HepG2 (cell line): ENCODE measurements at regions not wholly inside any gene's neighbourhood (a gene's known extent, or its start where the extent isn't known, plus 50 kb on each side); places are given as distances from the start of the nearest gene placed in this dataset.

ENCODE experiments used
- ATAC-seq: fragments of 200-7000 bp; cut with Tn5 transposase; 3 replicates; pipeline ENCODE4 v1.9.1; 2020; ENCODE audit warnings: mild to moderate bottlenecking, moderate library complexity
- BruUV-seq: library from RNA; stranded (reverse); fragments of 400-500 nt; replicated peaks from 2 replicates; lab custom pipeline; 2021; lab: Mats Ljungman, UMichigan
- CTCF ChIA-PET: fragments of 300-600 bp; formaldehyde crosslinking; extraction: SDS; loops from one replicate; lab custom pipeline; 2021; ENCODE audit warnings: low total read pairs, inconsistent platforms, low intra/inter-chr PET ratio; lab: Yijun Ruan, JAX
- POLR2A ChIA-PET: fragments of 350-600 bp; sonication (Branson Sonifier 250); formaldehyde crosslinking; loops from one replicate; lab custom pipeline; 2020; ENCODE audit warnings: antibody characterized with exemption, inconsistent platforms; lab: Yijun Ruan, JAX
- DNase-seq: peaks from one replicate; pipeline ENCODE4 v3.0.0-alpha.2; 2015; ENCODE audit warnings: low spot score
- FAIRE-seq: peaks from 3 replicates; lab custom pipeline; 2011; peaks lifted over from hg19 to GRCh38; lab: Jason Lieb, UNC
- H2AFZ ChIP-seq: one replicate; pipeline ENCODE4 v1.6.1; 2011; ENCODE audit warnings: low read length, inconsistent platforms
- H3K27ac ChIP-seq: fragments of 300-600 bp; 3 replicates; pipeline ENCODE4 v1.8.0; 2011; ENCODE audit warnings: mixed run types, mild to moderate bottlenecking, mixed read lengths, low read length, inconsistent platforms; ENCODE audit not compliant: insufficient read depth; ENCODE audit errors: extremely low read length
- H3K27me3 ChIP-seq, 2 experiments: fragments of 200-600 bp in 1 of 2; 2 replicates in 1 of 2; 3 replicates in 1 of 2; pipeline versions ENCODE4 v1.6.0 to v1.8.0; 2011; ENCODE audit warnings: low read length in 2 of 2, mild to moderate bottlenecking in 2 of 2, moderate library complexity in 2 of 2, inconsistent platforms in 1 of 2; ENCODE audit not compliant: insufficient read depth in 2 of 2, control insufficient read depth in 1 of 2
- H3K36me3 ChIP-seq, 2 experiments: fragments of 200-600 bp in 1 of 2; replicated peaks in 1 of 2; 2 replicates in 1 of 2; 3 replicates in 1 of 2; pipeline versions ENCODE4 v1.5.1 to v1.8.0; 2011; ENCODE audit warnings: low read length in 2 of 2, inconsistent platforms in 1 of 2; ENCODE audit not compliant: insufficient read depth in 2 of 2, control insufficient read depth in 1 of 2
- H3K4me1 ChIP-seq: 2 replicates; pipeline ENCODE4 v1.5.1; 2012; ENCODE audit warnings: low read length, inconsistent platforms; ENCODE audit not compliant: insufficient read depth
- H3K4me2 ChIP-seq: 2 replicates; pipeline ENCODE4 v1.6.0; 2011; ENCODE audit warnings: low read depth, low read length, inconsistent platforms
- H3K4me3 ChIP-seq, 3 experiments: fragments of 200-600 bp in 1 of 3; sonication (generic), shearing (Covaris generic) in 1 of 3; replicated peaks in 1 of 3; 2 replicates each; pipeline ENCODE4 v1.5.1; 2011 to 2016; ENCODE audit warnings: low read length in 3 of 3, inconsistent platforms in 2 of 3, low read depth in 2 of 3, mild to moderate bottlenecking in 2 of 3, control low read depth in 1 of 3, mixed read lengths in 1 of 3; ENCODE audit not compliant: insufficient read depth in 1 of 3
- H3K79me2 ChIP-seq: one replicate; pipeline ENCODE4 v1.6.1; 2011; ENCODE audit warnings: low read length, inconsistent platforms; ENCODE audit not compliant: insufficient read depth
- H3K9ac ChIP-seq: 2 replicates; pipeline ENCODE4 v1.6.0; 2011; ENCODE audit warnings: mild to moderate bottlenecking, low read depth, low read length, inconsistent platforms; ENCODE audit not compliant: insufficient read depth
- H3K9me3 ChIP-seq: 2 replicates; pipeline ENCODE4 v1.5.1; 2012; ENCODE audit warnings: mild to moderate bottlenecking, low read length
- H4K20me1 ChIP-seq: 2 replicates; pipeline ENCODE4 v1.6.0; 2011; ENCODE audit warnings: inconsistent platforms, mild to moderate bottlenecking, low read length, moderate library complexity; ENCODE audit not compliant: insufficient read depth
- HDAC6 ChIP-seq: fragments of 200-600 bp; sonication (generic); IDR thresholded peaks from 2 replicates; pipeline ENCODE4 v1.7.0; 2017; ENCODE audit warnings: mild to moderate bottlenecking, antibody characterized with exemption, low read length, low read depth
- HIVEP1 ChIP-seq: sonication (generic); formaldehyde crosslinking; IDR thresholded peaks from 2 replicates; pipeline ENCODE4 v1.4.0; 2020; ENCODE audit warnings: mild to moderate bottlenecking, missing genetic modification reagents
- HMGXB4 ChIP-seq, 2 experiments: sonication (generic) in 1 of 2; formaldehyde crosslinking in 1 of 2; IDR thresholded peaks; 2 replicates each; pipeline versions ENCODE4 v1.4.0 to v1.6.1; 2018 to 2020; ENCODE audit warnings: missing genetic modification reagents in 2 of 2, borderline replicate concordance in 1 of 2, low read depth in 1 of 2, mild to moderate bottlenecking in 1 of 2, missing biosample characterization in 1 of 2
- HOMEZ ChIP-seq: IDR thresholded peaks from 2 replicates; pipeline ENCODE4 v1.6.1; 2016; ENCODE audit warnings: low read depth
- MIXL1 ChIP-seq: IDR thresholded peaks from 2 replicates; pipeline ENCODE4 v1.6.1; 2016
- POGK ChIP-seq: sonication (generic); formaldehyde crosslinking; conservative IDR thresholded peaks from 2 replicates; pipeline ENCODE4 v1.8.0; 2022; ENCODE audit warnings: mild to moderate bottlenecking, moderate library complexity, missing genetic modification reagents
- POLR2AphosphoS5 ChIP-seq: IDR thresholded peaks from 2 replicates; pipeline ENCODE4 v1.6.1; 2012; ENCODE audit warnings: low read depth, low read length
- RAD21 ChIP-seq: fragments of 450-650 bp; formaldehyde crosslinking; IDR thresholded peaks from 2 replicates; pipeline ENCODE4 v1.5.0; 2020; ENCODE audit warnings: mild to moderate bottlenecking
- SUZ12 ChIP-seq: fragments of 150-350 bp; IDR thresholded peaks from 2 replicates; pipeline ENCODE4 v1.6.1; 2014; ENCODE audit warnings: low read depth, low read length
- TBP ChIP-seq: sonication (generic); formaldehyde crosslinking; IDR thresholded peaks from 2 replicates; pipeline ENCODE4 v1.5.0; 2020; ENCODE audit warnings: missing genetic modification reagents
- THAP9 ChIP-seq: sonication (generic); formaldehyde crosslinking; IDR thresholded peaks from 2 replicates; pipeline ENCODE4; 2020; ENCODE audit warnings: missing genetic modification reagents, mild to moderate bottlenecking, borderline replicate concordance
- ZBTB42 ChIP-seq: sonication (generic); formaldehyde crosslinking; IDR thresholded peaks from 2 replicates; pipeline ENCODE4 v1.5.0; 2020; ENCODE audit warnings: mild to moderate bottlenecking, missing genetic modification reagents
- ZMYM2 ChIP-seq: sonication (generic); formaldehyde crosslinking; IDR thresholded peaks from 2 replicates; pipeline ENCODE4 v1.8.0; 2022; ENCODE audit warnings: mild to moderate bottlenecking, missing genetic modification reagents
- ZNF772 ChIP-seq: sonication (generic); formaldehyde crosslinking; IDR thresholded peaks from 2 replicates; pipeline ENCODE4 v1.5.0; 2020; ENCODE audit warnings: mild to moderate bottlenecking, missing genetic modification reagents
- WGBS: methylation state at CpG from one replicate; pipeline ENCODE4 v1.1.6; 2017; ENCODE audit warnings: low lambda C conversion rate; 5-methylcytosine and 5-hydroxymethylcytosine counted together
- in situ Hi-C: cut with HindIII; loops from 2 replicates; pipeline ENCODE4 v1.10.0; 2017; ENCODE audit warnings: low pct_unique_long_range_greater_than_20kb; ENCODE audit not compliant: extremely low pct_ligation_motif_present
- intact Hi-C: fragments of 100-400 bp; cut with micrococcal nuclease; formaldehyde crosslinking; loops from one replicate; pipeline ENCODE4 v1.10.0; 2022; ENCODE audit not compliant: unreplicated experiment

GRCh38 chr4:130074096-130074495 lies 978.1 kb downstream of the C4orf33 start:
- in situ Hi-C loops, result no loop called here
- no TSS peak for BruUV-seq
- Histone ChIP-seq H3K27me3 (no peaks in the 10 kb centered on the region), H3K4me2 (no peak overlapping the region), H3K9ac (no peak overlapping the region), H3K4me3 (no peak overlapping the region)
- TF ChIP-seq HIVEP1 (CRISPR knock-in tag), result no peak
- TF ChIP-seq TBP (CRISPR knock-in tag), result no peak
- TF ChIP-seq POGK (CRISPR knock-in tag), result no peak
- no peak for TF ChIP-seq ZMYM2 (CRISPR knock-in tag)
- no peak for TF ChIP-seq HDAC6
- TF ChIP-seq SUZ12, result no peak
- TF ChIP-seq HOMEZ, result no peak
- no peak for TF ChIP-seq ZBTB42 (CRISPR knock-in tag)
- no peak for TF ChIP-seq THAP9 (CRISPR knock-in tag)
- TF ChIP-seq MIXL1 (CRISPR knock-in tag), result no peak
- no peak for TF ChIP-seq POLR2AphosphoS5
- no peak for TF ChIP-seq RAD21 (CRISPR knock-in tag)
- TF ChIP-seq HMGXB4 (CRISPR knock-in tag; IDR thresholded peaks at IDR 0.05; ENCODE audit: borderline replicate concordance in 1 of 2, low read depth in 1 of 2), result no peak
- no peak for TF ChIP-seq ZNF772 (CRISPR knock-in tag)
- TF ChIP-seq, all 625 proteins: peak for 0
- Histone ChIP-seq H3K27ac (no peak overlapping the region), H3K36me3 (no peaks in the 10 kb centered on the region), H3K4me1 (peaks cover 26% of the 10 kb centered on the region), H3K9me3 (no peaks in the 10 kb centered on the region), H2AFZ (no peak overlapping the region), H3K79me2 (no peaks in the 10 kb centered on the region), H4K20me1 (no peaks in the 10 kb centered on the region)
- intact Hi-C loops, result no loop called here
- DNase-seq, result no peak
- ChIA-PET CTCF (no interaction called here), POLR2A (no interaction called here)
- no peak for FAIRE-seq
- 84% methylated on average over 5 of the region's 5 CpGs for WGBS
- no peak for ATAC-seq
